Lung (tissue), 11 donors: ENCODE measurements at regions not wholly inside any gene's neighbourhood (a gene's known extent, or its start where the extent isn't known, plus 50 kb on each side); places are given as distances from the start of the nearest gene placed in this dataset.
A peak's percentile ranks its signal among the peaks of the same experiment; 100 is the strongest.

ENCODE experiments used
- ATAC-seq: fragments of 200-7000 bp; cut with Tn5 transposase; one replicate; pipeline ENCODE4 v1.9.1; 2020; ENCODE audit warnings: moderate number of reproducible peaks; ENCODE audit not compliant: insufficient read depth, low FRiP score
- DNase-seq, 3 donors: peaks; one replicate each; pipeline ENCODE4 v3.0.0-alpha.2; 2013 to 2017
- H3K27ac ChIP-seq, 2 donors: one replicate each; pipeline ENCODE4 v1.5.1; 2013; ENCODE audit warnings: mild to moderate bottlenecking in 2 of 2, moderate library complexity in 2 of 2, control low read depth in 1 of 2, inconsistent platforms in 1 of 2, low read depth in 1 of 2, low read length in 1 of 2
- H3K27me3 ChIP-seq, 3 donors: one replicate each; pipeline ENCODE4 v1.5.1; 2013; ENCODE audit warnings: low read length in 2 of 3; ENCODE audit not compliant: control insufficient read depth in 3 of 3, insufficient read depth in 3 of 3
- H3K36me3 ChIP-seq, 4 donors: one replicate each; pipeline ENCODE4 v1.5.1; 2013; ENCODE audit warnings: low read length in 4 of 4, mild to moderate bottlenecking in 1 of 4, moderate library complexity in 1 of 4; ENCODE audit not compliant: control insufficient read depth in 4 of 4, insufficient read depth in 4 of 4
- H3K4me1 ChIP-seq, 5 donors: one replicate each; pipeline ENCODE4 v1.5.1; 2013; ENCODE audit warnings: low read length in 5 of 5, mild to moderate bottlenecking in 2 of 5, moderate library complexity in 1 of 5; ENCODE audit not compliant: control insufficient read depth in 5 of 5, insufficient read depth in 5 of 5
- H3K4me3 ChIP-seq: one replicate; pipeline ENCODE4 v1.5.1; 2013; ENCODE audit warnings: mild to moderate bottlenecking, control low read depth, moderate library complexity
- H3K9ac ChIP-seq, 2 donors: one replicate each; pipeline ENCODE4 v1.5.1; 2013; ENCODE audit warnings: low read length in 2 of 2, control low read depth in 1 of 2; ENCODE audit not compliant: insufficient read depth in 1 of 2
- H3K9me3 ChIP-seq, 4 donors: one replicate each; pipeline ENCODE4 v1.5.1; 2013; ENCODE audit warnings: low read length in 3 of 4, mild to moderate bottlenecking in 1 of 4, moderate library complexity in 1 of 4; ENCODE audit not compliant: control insufficient read depth in 4 of 4, insufficient read depth in 3 of 4
- CTCF ChIP-seq: IDR thresholded peaks from 2 replicates; pipeline ENCODE4 v1.5.1; 2012; ENCODE audit warnings: mild to moderate bottlenecking; ENCODE audit errors: control extremely low read depth, extremely low read depth
- WGBS, 2 donors: extraction: QIAGEN DNeasy Blood & Tissue Kit; methylation state at CpG; one replicate each; pipeline ENCODE4 v1.1.7; 2013; 5-methylcytosine and 5-hydroxymethylcytosine counted together
- donor health status: control.
- donor health status: control.
- donor health status: Bipolar disorder and iron deficiency.
- donor health status: healthy.
- donor health status: DM: yes; HTN: yes; CAD: no.

- H3K4me3 ChIP-seq, result no peak overlapping the region
- no peaks in the 10 kb centered on the region for H3K9me3 ChIP-seq
- no peak overlapping the region for H3K9ac ChIP-seq
- WGBS, 2 donors, result 48 to 61% methylated on average over 2 of the region's 2 CpGs
- no peak for TF ChIP-seq CTCF
- no peaks in the 10 kb centered on the region for H3K4me1 ChIP-seq
- ATAC-seq (no peak), DNase-seq (no peak)
- no peak overlapping the region for H3K27ac ChIP-seq
- no peaks in the 10 kb centered on the region for H3K27me3 ChIP-seq
- H3K36me3 ChIP-seq, result no peaks in the 10 kb centered on the region
These were observed 236.4 kb upstream of the TAC1 start for GRCh38 chr7:97495487-97495886.

GRCh38 chr7:97499204-97499603 lies 232.7 kb upstream of the TAC1 start:
- H3K9ac ChIP-seq, result no peak overlapping the region
- H3K36me3 ChIP-seq, result no peaks in the 10 kb centered on the region
- H3K9me3 ChIP-seq, result no peaks in the 10 kb centered on the region
- no peak for TF ChIP-seq CTCF
- H3K27me3 ChIP-seq, result no peaks in the 10 kb centered on the region
- H3K4me1 ChIP-seq, result no peaks in the 10 kb centered on the region
- no peak for ATAC-seq
- H3K4me3 ChIP-seq, result no peak overlapping the region
- H3K27ac ChIP-seq, result no peak overlapping the region
- WGBS, 2 donors, result 48 to 57% methylated on average over 1 of the region's 1 CpG
- peak; percentile 16 to 38 (median 16) for DNase-seq

GRCh38 chr7:97503367-97504094 lies 228.4 kb upstream of the TAC1 start:
- no peak for TF ChIP-seq CTCF
- Histone ChIP-seq H3K36me3 (no peaks in the 10 kb centered on the region), H3K4me3 (no peak overlapping the region), H3K4me1 (no peaks in the 10 kb centered on the region), H3K27me3 (no peaks in the 10 kb centered on the region), H3K9ac (no peak overlapping the region), H3K9me3 (no peaks in the 10 kb centered on the region), H3K27ac (no peak overlapping the region)
- ATAC-seq, result no peak
- 80 to 88% methylated on average over 10 of the region's 10 CpGs for WGBS, 2 donors
- DNase-seq, result no peak

GRCh38 chr7:97506728-97507127 lies 225.2 kb upstream of the TAC1 start:
- Histone ChIP-seq H3K4me3 (no peak overlapping the region), H3K36me3 (no peaks in the 10 kb centered on the region), H3K27ac (no peak overlapping the region), H3K9me3 (no peaks in the 10 kb centered on the region), H3K9ac (no peak overlapping the region), H3K27me3 (no peaks in the 10 kb centered on the region), H3K4me1 (no peaks in the 10 kb centered on the region)
- 48% methylated on average over 3 of the region's 3 CpGs for WGBS, 2 donors
- ATAC-seq, result no peak
- no peak for DNase-seq
- TF ChIP-seq CTCF, result no peak
